SU-DHL-6 (cell line): ENCODE measurements at regions not wholly inside any gene's neighbourhood (a gene's known extent, or its start where the extent isn't known, plus 50 kb on each side); places are given as distances from the start of the nearest gene placed in this dataset.

ENCODE experiments used
- H2AFZ ChIP-seq: fragments of 200-600 bp; sonication (generic); 2 replicates; pipeline ENCODE4 v1.6.1; 2014; ENCODE audit warnings: low read depth, mild to moderate bottlenecking, moderate library complexity, mixed read lengths, antibody characterized with exemption, low read length; ENCODE audit not compliant: severe bottlenecking
- H3F3A ChIP-seq: fragments of 200-600 bp; shearing (Covaris generic); 2 replicates; pipeline ENCODE4 v1.6.0; 2016; ENCODE audit warnings: antibody characterized with exemption, mild to moderate bottlenecking; ENCODE audit not compliant: insufficient read depth
- H3K27ac ChIP-seq: fragments of 200-600 bp; sonication (generic); 2 replicates; pipeline ENCODE4 v1.5.1; 2016; ENCODE audit warnings: low read depth, mild to moderate bottlenecking, low read length, moderate library complexity, mixed read lengths
- H3K27me3 ChIP-seq: fragments of 200-600 bp; sonication (generic), shearing (Covaris generic); 2 replicates; pipeline ENCODE4 v1.6.0; 2014; ENCODE audit warnings: mild to moderate bottlenecking, low read length
- H3K36me3 ChIP-seq: fragments of 200-600 bp; sonication (generic); 2 replicates; pipeline ENCODE4 v1.6.1; 2014; ENCODE audit warnings: mild to moderate bottlenecking, low read length, mixed read lengths
- H3K4me2 ChIP-seq: fragments of 300-600, 200-600 bp; shearing (Covaris generic), sonication (generic); 2 replicates; pipeline ENCODE4 v1.6.0; 2014; ENCODE audit warnings: low read length, low read depth, mild to moderate bottlenecking; ENCODE audit not compliant: poor library complexity, severe bottlenecking
- H3K4me3 ChIP-seq: fragments of 200-600 bp; sonication (generic); 2 replicates; pipeline ENCODE4 v1.5.1; 2014; ENCODE audit warnings: antibody characterized with exemption, low read length, mild to moderate bottlenecking, mixed read lengths; ENCODE audit not compliant: insufficient read depth, poor library complexity, severe bottlenecking
- H3K79me2 ChIP-seq: fragments of 200-600 bp; sonication (generic); 2 replicates; pipeline ENCODE4 v1.6.1; 2014; ENCODE audit warnings: mild to moderate bottlenecking, low read length, moderate library complexity; ENCODE audit not compliant: insufficient read depth
- H3K9ac ChIP-seq: fragments of 200-600 bp; sonication (generic); 2 replicates; pipeline ENCODE4 v1.7.0; 2014; ENCODE audit warnings: mild to moderate bottlenecking, low read length
- H3K9me2 ChIP-seq: fragments of 200-600 bp; sonication (generic); replicated peaks from 2 replicates; pipeline ENCODE4 v1.6.1; 2014; ENCODE audit warnings: low read length; ENCODE audit not compliant: insufficient read depth
- H3K9me3 ChIP-seq: fragments of 200-600 bp; sonication (generic); 2 replicates; pipeline ENCODE4 v1.6.1; 2014; ENCODE audit warnings: low read length, mixed read lengths; ENCODE audit not compliant: insufficient read depth
- H4K20me1 ChIP-seq: fragments of 200-600 bp; sonication (generic); 2 replicates; pipeline ENCODE4 v1.6.1; 2014; ENCODE audit warnings: low read depth, mild to moderate bottlenecking, antibody characterized with exemption, low read length, moderate library complexity, mixed read lengths
- CTCF ChIP-seq: fragments of 200-600 bp; sonication (generic); IDR thresholded peaks from one replicate; pipeline ENCODE4 v1.5.1; 2017; ENCODE audit warnings: antibody characterized with exemption, mild to moderate bottlenecking, low read length, moderate library complexity; ENCODE audit not compliant: insufficient read depth, poor library complexity, severe bottlenecking
- EZH2phosphoT487 ChIP-seq: fragments of 200-600 bp; sonication (generic), shearing (Covaris generic); conservative IDR thresholded peaks from 2 replicates; pipeline ENCODE4 v1.6.1; 2018; ENCODE audit warnings: mild to moderate bottlenecking, antibody characterized with exemption, low read length, moderate library complexity, mixed read lengths

- H3K4me2 ChIP-seq, result no peak overlapping the region
- H3F3A ChIP-seq, result no peaks in the 10 kb centered on the region
- H2AFZ ChIP-seq, result no peak overlapping the region
- no peak overlapping the region for H3K27ac ChIP-seq
- no peaks in the 10 kb centered on the region for H3K79me2 ChIP-seq
- no peak overlapping the region for H3K4me3 ChIP-seq
- H3K27me3 ChIP-seq, result no peaks in the 10 kb centered on the region; the same call in 1 of the 2 replicates
- no peaks in the 10 kb centered on the region for H4K20me1 ChIP-seq
- H3K9ac ChIP-seq, result no peak overlapping the region
- H3K36me3 ChIP-seq, result no peaks in the 10 kb centered on the region
- H3K9me2 ChIP-seq, result no peaks in the 10 kb centered on the region
- H3K9me3 ChIP-seq, result no peaks in the 10 kb centered on the region
- TF ChIP-seq EZH2phosphoT487, result no peak
- no peak for TF ChIP-seq CTCF
These were observed 166.6 kb upstream of the NCKAP5 start for GRCh38 chr2:133734716-133735495.

GRCh38 chr2:133736674-133737073, 168.4 kb upstream of the NCKAP5 start:
- no peak for TF ChIP-seq EZH2phosphoT487
- no peak for TF ChIP-seq CTCF
- no peak overlapping the region for H3K27ac ChIP-seq
- no peak overlapping the region for H3K4me2 ChIP-seq
- no peaks in the 10 kb centered on the region for H3K79me2 ChIP-seq
- H2AFZ ChIP-seq, result no peak overlapping the region
- H3F3A ChIP-seq, result no peaks in the 10 kb centered on the region
- H3K36me3 ChIP-seq, result no peaks in the 10 kb centered on the region
- no peaks in the 10 kb centered on the region for H3K9me2 ChIP-seq
- H3K9me3 ChIP-seq, result no peaks in the 10 kb centered on the region
- H3K4me3 ChIP-seq, result no peak overlapping the region
- no peaks in the 10 kb centered on the region for H4K20me1 ChIP-seq
- H3K9ac ChIP-seq, result no peak overlapping the region
- no peaks in the 10 kb centered on the region; the same call in 1 of the 2 replicates for H3K27me3 ChIP-seq

GRCh38 chr2:133737242-133737993, 169.2 kb upstream of the NCKAP5 start:
- Histone ChIP-seq H3K4me2 (no peak overlapping the region), H3K9me2 (no peaks in the 10 kb centered on the region), H3K27me3 (no peaks in the 10 kb centered on the region; the same call in 1 of the 2 replicates), H2AFZ (no peak overlapping the region), H3K4me3 (no peak overlapping the region), H3K9me3 (no peaks in the 10 kb centered on the region), H4K20me1 (no peaks in the 10 kb centered on the region), H3K27ac (no peak overlapping the region), H3K79me2 (no peaks in the 10 kb centered on the region), H3F3A (no peaks in the 10 kb centered on the region), H3K36me3 (no peaks in the 10 kb centered on the region), H3K9ac (no peak overlapping the region)
- TF ChIP-seq EZH2phosphoT487 (no peak), CTCF (no peak)
